ENCODE measurements at regions not wholly inside any gene's neighbourhood (a gene's known extent, or its start where the extent isn't known, plus 50 kb on each side); places are given as distances from the start of the nearest gene placed in this dataset.

DNA sequence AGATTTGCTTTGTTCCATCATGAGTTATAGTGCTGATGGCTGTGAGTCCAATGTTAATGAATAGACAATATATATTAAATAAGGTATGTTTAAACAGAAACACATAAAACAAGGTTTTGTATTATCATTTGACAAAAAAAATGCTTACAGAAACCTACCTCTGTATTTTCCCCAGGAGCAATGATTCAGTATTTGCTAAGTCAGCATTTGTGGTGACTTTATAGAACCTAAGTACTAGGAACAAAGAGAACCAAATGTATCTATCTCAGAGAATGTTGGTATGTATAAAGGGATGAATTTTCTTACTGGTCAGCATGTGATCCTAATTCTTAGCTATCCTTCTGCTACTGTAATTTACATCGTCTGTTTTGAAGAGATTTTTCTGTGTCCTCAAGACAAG, 421.5 kb upstream of the SEL1L start:
- TF ChIP-seq POLR2A (IDR thresholded peaks at IDR 0.05; ENCODE audit: extremely low read depth, insufficient read length), result no peak
- TF ChIP-seq, protein P1, sequence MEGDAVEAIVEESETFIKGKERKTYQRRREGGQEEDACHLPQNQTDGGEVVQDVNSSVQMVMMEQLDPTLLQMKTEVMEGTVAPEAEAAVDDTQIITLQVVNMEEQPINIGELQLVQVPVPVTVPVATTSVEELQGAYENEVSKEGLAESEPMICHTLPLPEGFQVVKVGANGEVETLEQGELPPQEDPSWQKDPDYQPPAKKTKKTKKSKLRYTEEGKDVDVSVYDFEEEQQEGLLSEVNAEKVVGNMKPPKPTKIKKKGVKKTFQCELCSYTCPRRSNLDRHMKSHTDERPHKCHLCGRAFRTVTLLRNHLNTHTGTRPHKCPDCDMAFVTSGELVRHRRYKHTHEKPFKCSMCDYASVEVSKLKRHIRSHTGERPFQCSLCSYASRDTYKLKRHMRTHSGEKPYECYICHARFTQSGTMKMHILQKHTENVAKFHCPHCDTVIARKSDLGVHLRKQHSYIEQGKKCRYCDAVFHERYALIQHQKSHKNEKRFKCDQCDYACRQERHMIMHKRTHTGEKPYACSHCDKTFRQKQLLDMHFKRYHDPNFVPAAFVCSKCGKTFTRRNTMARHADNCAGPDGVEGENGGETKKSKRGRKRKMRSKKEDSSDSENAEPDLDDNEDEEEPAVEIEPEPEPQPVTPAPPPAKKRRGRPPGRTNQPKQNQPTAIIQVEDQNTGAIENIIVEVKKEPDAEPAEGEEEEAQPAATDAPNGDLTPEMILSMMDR (IDR thresholded peaks at IDR 0.05; ENCODE audit: low read depth, low read length), result no peak

Measured in NB4 (cell line).